PC-3 (cell line): ENCODE measurements at regions not wholly inside any gene's neighbourhood (a gene's known extent, or its start where the extent isn't known, plus 50 kb on each side); places are given as distances from the start of the nearest gene placed in this dataset.

ENCODE experiments used
- CTCF ChIP-seq: fragments of 300-600 bp; sonication (generic); conservative IDR thresholded peaks from 2 replicates; pipeline ENCODE4 v1.5.1; 2017; ENCODE audit warnings: antibody characterized with exemption, low read depth, mild to moderate bottlenecking, low read length
- EZH2 ChIP-seq: fragments of 300-600 bp; sonication (generic); IDR thresholded peaks from one replicate; pipeline ENCODE4 v1.6.1; 2017; ENCODE audit warnings: antibody characterized with exemption, mild to moderate bottlenecking, low read length; ENCODE audit not compliant: unreplicated experiment

GRCh38 chr7:10704653-10705052 lies 269.0 kb upstream of the PHF14 start:
- TF ChIP-seq CTCF, result no peak
- TF ChIP-seq EZH2, result no peak
